ENCODE measurements at regions not wholly inside any gene's neighbourhood (a gene's known extent, or its start where the extent isn't known, plus 50 kb on each side); places are given as distances from the start of the nearest gene placed in this dataset.

- Histone ChIP-seq H3K9me3 (ENCODE audit: low read depth) (no peaks in the 10 kb centered on the region), H3K4me3 (no peak overlapping the region), H3K36me3 (replicated peaks; ENCODE audit: insufficient read depth, low read depth) (no peaks in the 10 kb centered on the region), H4K20me1 (ENCODE audit: insufficient read depth, poor library complexity, severe bottlenecking) (no peaks in the 10 kb centered on the region), H2AFZ (no peak overlapping the region), H3K4me1 (ENCODE audit: insufficient read depth) (no peaks in the 10 kb centered on the region), H3K79me2 (no peaks in the 10 kb centered on the region), H3K27me3 (no peaks in the 10 kb centered on the region), H3K27ac (no peak overlapping the region), H3K4me2 (no peak overlapping the region), H3K9me2 (replicated peaks; ENCODE audit: insufficient read depth) (no peaks in the 10 kb centered on the region)
- DNase-seq (ENCODE audit: low spot score), result no peak
- WGBS (ENCODE audit: low lambda C conversion rate, missing lambda C conversion rate), result 73% methylated on average over 3 of the region's 3 CpGs
- no peak for TF ChIP-seq EZH2phosphoT487 (IDR thresholded peaks at IDR 0.05; ENCODE audit: low read depth, severe bottlenecking, unreplicated experiment)
- no peak for TF ChIP-seq EZH2 (IDR thresholded peaks at IDR 0.05; ENCODE audit: borderline replicate concordance)
- no peak for TF ChIP-seq CTCF (IDR thresholded peaks at IDR 0.05; ENCODE audit: poor library complexity)
Measured at GRCh38 chr15:61295239-61295638, 66.1 kb upstream of the RORA start.

DNA sequence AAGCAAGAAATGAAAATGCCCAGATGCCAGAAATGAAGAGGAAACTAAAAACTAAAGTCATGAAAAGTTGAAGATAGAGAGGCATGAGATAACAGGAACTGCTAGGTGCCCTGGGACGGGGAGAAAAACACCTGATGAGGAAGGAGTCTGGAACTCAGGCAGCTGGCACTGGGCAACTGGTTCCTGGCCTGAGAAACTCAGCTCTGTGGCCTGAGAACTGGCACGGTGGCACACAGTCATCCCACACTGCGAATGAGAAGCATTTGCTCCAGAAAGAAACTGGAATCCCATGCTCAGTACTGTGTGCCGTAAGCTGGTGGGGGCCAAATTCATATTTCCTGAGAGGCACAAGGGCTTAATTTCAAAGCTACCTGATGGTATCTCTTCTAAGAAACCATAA is 53.6 kb upstream of the RORA start:
- Histone ChIP-seq H3K9me2 (replicated peaks; ENCODE audit: insufficient read depth) (no peaks in the 10 kb centered on the region), H3K4me2 (no peak overlapping the region), H3K36me3 (replicated peaks; ENCODE audit: insufficient read depth, low read depth) (no peaks in the 10 kb centered on the region), H2AFZ (no peak overlapping the region), H4K20me1 (ENCODE audit: insufficient read depth, poor library complexity, severe bottlenecking) (no peaks in the 10 kb centered on the region), H3K9me3 (ENCODE audit: low read depth) (peaks cover 7% of the 10 kb centered on the region), H3K79me2 (no peaks in the 10 kb centered on the region), H3K4me3 (no peak overlapping the region), H3K4me1 (ENCODE audit: insufficient read depth) (no peaks in the 10 kb centered on the region), H3K27ac (no peak overlapping the region), H3K27me3 (no peaks in the 10 kb centered on the region)
- TF ChIP-seq CTCF (IDR thresholded peaks at IDR 0.05; ENCODE audit: poor library complexity) (no peak), EZH2phosphoT487 (IDR thresholded peaks at IDR 0.05; ENCODE audit: low read depth, severe bottlenecking, unreplicated experiment) (no peak), EZH2 (IDR thresholded peaks at IDR 0.05; ENCODE audit: borderline replicate concordance) (no peak)
- 85% methylated on average over 4 of the region's 4 CpGs for WGBS (ENCODE audit: low lambda C conversion rate, missing lambda C conversion rate)
- no peak for DNase-seq (ENCODE audit: low spot score)

DNA sequence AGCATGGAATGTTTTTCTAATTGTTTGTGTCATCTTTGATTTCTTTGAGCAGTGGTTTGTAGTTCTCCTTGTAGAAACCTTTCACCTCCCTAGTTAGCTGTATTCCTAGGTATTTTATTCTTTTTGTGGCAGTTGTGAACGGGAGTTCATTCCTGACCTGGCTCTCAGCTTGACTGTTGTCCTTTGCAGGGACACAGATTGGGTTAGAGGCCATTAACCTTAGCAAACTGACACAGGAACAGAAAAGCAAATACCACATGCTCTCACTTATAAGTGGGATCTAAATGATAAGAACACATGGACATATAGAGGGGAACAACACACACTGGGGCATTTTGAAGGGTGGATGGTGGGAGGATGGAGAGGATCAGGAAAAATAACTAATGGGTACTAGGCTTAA is 52.2 kb upstream of the RORA start:
- DNase-seq (ENCODE audit: low spot score), result no peak
- Histone ChIP-seq H3K9me2 (replicated peaks; ENCODE audit: insufficient read depth) (no peaks in the 10 kb centered on the region), H3K4me2 (no peak overlapping the region), H4K20me1 (ENCODE audit: insufficient read depth, poor library complexity, severe bottlenecking) (no peaks in the 10 kb centered on the region), H2AFZ (no peak overlapping the region), H3K27me3 (no peaks in the 10 kb centered on the region), H3K4me3 (no peak overlapping the region), H3K79me2 (no peaks in the 10 kb centered on the region), H3K36me3 (replicated peaks; ENCODE audit: insufficient read depth, low read depth) (no peaks in the 10 kb centered on the region), H3K4me1 (ENCODE audit: insufficient read depth) (no peaks in the 10 kb centered on the region), H3K27ac (no peak overlapping the region), H3K9me3 (ENCODE audit: low read depth) (peaks cover 7% of the 10 kb centered on the region)
- TF ChIP-seq CTCF (IDR thresholded peaks at IDR 0.05; ENCODE audit: poor library complexity) (no peak), EZH2phosphoT487 (IDR thresholded peaks at IDR 0.05; ENCODE audit: low read depth, severe bottlenecking, unreplicated experiment) (no peak), EZH2 (IDR thresholded peaks at IDR 0.05; ENCODE audit: borderline replicate concordance) (no peak)
- WGBS (ENCODE audit: low lambda C conversion rate, missing lambda C conversion rate), result 71% methylated on average over 1 of the region's 1 CpG
